Right forelimb (tissue), 1 donor: ENCODE measurements at regions not wholly inside any gene's neighbourhood (a gene's known extent, or its start where the extent isn't known, plus 50 kb on each side); places are given as distances from the start of the nearest gene placed in this dataset.
"Not testable (repeated sequence)": the region's sequence is repeated elsewhere in the genome, so short reads cannot be mapped to it uniquely, and the experiment has no call there.

Source experiments
- DNase-seq: peaks from one replicate; pipeline ENCODE4 v3.0.0-alpha.2; 2018

GRCh38 chr12:68510397-68510796, 100.3 kb upstream of the RAP1B start:
- no peak for DNase-seq

DNA sequence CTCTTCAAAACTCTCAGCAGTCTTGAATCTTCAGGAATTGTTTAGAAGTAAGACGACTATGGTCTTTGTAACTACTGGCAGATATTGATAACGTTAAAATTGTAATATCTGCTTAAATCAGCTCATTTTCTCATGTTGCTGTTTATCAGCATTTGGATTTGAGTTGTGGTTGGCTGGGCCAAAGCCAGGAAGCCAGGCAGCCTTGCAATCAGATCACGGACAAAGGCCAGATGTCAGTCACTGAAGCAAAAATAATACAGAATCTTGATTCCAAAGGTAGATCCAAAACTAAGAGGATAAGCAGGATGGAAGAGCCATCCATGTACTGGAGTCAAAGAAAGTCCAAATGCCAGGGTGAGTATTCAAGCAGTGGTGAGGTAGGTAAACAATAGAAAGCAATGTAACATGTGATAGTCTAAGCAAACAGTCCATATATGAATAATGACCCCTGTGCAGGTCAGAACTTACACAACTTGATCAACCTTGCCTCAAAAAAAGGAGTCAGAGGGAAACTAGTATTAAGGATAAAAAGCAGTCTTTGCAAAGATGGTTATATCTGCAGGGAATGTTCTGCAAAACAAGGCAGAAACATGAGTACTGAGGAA, 95.8 kb upstream of the RAP1B start:
- no peak for DNase-seq

- DNase-seq = no peak
These were observed 94.9 kb upstream of the RAP1B start for GRCh38 chr12:68515793-68516192.

DNA sequence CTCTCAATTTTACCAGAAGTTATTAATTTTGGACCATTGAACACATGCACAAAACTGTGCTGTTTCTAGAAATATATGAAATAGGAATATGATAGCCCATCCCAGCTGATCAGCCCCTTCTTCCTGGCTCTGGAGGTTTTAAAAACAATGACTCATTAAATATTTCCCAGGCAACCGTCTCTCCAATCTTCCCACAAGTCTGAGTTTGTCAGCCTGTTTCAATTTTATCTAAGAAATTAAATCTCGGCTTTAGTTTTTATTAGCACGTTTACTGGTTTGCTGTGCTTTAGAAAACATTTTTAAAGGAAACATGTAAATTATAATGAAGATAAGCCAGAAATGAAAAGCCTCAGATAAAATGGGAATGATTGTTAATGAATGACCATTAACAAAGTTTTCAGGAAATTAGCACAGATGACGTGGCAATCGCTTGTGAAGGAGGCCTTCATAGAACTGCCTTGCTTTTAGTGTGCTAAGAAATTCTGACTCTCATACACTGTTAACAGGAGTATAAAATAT, 89.3 kb upstream of the RAP1B start:
- DNase-seq = no peak

- no peak for DNase-seq
These were observed 88.7 kb upstream of the RAP1B start for GRCh38 chr12:68521848-68522502.

DNA sequence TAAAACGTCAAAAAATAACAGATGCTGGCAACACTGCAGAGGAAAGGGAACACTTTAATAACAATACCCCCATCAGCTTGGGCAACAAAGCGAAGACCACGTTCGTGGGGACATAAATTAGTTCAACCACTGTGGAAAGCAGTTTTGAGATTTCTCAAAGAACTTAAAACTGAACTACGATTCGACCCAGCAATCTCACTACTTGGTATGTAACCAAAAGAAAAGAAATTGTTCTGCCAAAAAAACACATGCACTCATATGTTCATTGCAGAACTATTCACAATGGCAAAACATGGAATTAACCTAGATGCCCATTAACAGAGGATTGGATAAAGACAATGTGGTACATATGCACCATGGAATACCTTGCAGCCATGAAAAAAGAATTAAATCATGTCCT, 81.2 kb upstream of the RAP1B start:
- no peak for DNase-seq

DNA sequence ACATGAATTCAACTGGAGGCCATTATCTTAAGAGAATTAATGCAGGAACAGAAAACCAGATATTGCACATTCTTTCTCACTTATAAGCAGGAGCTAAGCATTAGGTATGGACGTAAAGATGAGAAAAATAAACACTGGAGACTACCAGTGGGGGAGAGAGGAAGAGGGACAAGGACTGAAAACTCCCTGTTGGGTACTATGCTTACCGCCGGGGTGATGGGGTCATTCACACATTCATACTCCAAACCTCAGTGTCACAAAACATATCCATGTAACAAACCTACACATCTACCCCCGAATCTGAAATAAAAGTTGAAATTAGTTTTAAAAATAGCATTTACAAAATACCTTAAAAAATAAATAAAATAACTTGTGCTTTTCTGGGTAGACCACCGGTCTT, 80.8 kb upstream of the RAP1B start:
- DNase-seq = no peak

DNA sequence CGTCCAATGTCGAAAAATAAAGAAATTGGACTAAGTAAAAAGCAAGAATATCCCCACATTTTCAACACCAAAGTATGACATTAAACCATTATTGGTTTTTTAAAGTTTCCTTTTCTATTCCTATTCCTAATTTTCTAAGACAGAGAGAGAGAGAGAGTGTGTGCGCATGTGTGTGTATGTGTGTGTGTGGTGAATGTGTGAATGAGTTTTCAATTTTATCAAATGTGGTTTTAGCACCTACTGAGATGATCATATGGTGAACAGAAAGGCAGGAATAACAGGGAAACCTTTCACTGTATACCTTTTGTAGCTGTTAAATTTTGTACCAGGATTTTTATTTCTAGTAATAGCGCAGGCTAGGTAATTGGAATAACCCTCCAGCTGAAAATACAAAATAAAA, 80.4 kb upstream of the RAP1B start:
- no peak for DNase-seq

DNA sequence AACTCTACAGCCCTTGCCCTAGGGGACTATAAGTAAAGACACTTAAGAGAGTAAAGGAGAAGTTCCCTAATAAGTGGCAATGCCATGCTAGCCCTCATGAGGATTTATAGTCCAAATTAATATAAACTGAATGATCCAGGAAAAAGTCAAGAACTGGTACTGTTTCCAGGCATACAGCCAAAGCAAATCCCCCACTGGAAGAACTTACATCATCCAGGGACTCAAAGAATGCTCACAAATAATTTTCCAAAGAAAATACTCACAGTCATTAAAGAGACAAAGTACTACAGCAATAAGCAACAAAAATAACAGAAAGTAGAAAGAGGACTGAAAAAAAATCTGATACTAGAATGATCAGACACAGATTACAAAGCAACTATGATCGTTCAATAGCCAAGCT, 79.7 kb upstream of the RAP1B start:
- DNase-seq = no peak

DNA sequence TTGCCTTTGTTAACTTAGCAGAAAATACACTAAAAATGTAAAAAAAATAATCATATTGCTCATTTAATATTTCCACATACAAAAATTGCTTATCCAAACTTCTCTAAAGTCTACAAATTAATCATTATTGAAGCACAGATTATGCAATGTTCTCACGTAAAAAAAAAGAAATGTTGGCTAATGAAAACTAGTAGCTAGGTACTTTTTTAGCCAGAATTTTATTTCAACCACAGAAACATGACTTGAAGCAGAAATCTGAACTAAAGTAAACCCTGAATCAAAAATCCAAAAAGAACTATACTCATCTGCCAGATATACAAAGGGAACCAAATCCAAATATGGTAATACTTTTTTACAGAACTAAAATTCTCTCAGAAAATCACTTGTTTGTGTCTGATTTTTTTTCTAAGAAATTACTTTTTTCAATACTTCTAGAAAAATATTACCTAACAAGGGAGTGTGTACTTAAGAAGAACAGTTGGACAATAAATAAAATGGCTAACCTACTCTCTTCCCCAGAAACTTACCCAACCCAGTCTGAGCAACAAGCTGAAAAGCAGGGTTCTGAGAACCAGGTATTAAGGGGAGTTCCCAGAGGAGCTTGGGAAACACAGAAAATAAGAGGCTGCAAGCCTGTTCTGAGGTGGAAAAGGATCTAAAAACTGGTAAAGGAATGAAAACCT, 78.4 kb upstream of the RAP1B start:
- DNase-seq = no peak

DNA sequence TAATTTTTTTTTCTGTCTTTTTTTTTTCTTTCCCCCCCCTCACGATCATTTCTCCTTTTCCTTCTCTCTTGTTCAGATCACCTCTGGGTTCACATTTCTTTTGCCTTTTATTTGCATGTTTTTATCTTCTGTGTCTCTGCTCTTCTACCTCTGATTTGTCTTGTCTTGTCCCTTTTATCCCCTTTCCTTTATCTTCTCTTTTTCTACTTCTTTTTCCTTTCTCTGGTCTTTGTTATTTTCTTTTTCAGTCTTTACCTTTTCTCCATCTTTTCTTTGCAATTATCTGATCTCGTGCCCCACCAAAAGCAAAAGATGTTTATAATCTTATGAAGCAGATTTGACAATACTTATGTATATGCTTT, 77.8 kb upstream of the RAP1B start:
- DNase-seq = no peak

GRCh38 chr12:68534108-68534507, 76.6 kb upstream of the RAP1B start:
- DNase-seq = no peak

DNA sequence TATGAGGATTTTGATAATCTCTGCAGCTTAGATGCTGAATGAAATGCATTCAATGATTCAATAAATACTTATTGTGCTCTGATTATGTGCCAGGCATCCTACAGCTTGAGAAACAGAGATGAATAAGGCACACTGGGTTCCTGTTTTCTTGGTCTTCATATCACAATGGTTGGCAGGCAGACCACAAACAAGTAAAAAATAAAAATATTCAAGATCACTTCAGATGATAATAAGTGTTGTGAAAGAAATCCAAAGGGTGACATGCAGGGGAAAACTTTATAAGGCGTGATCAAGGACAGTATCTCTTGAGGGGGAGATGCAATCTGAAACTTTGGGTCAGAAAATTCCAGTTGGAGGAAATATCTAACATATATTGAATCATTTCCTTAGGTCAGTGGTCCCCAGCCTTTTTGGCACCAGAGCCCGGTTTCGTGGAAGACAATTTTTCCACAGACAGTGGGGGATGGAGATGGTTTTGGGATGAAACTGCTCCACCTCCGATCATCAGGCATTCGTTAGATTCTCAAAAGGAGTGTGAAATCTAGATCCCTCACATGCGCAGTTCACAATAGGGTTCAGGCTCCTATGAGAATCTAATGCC, 73.7 kb upstream of the RAP1B start:
- DNase-seq = no peak

GRCh38 chr12:68537571-68537970, 73.1 kb upstream of the RAP1B start:
- DNase-seq = no peak

DNA sequence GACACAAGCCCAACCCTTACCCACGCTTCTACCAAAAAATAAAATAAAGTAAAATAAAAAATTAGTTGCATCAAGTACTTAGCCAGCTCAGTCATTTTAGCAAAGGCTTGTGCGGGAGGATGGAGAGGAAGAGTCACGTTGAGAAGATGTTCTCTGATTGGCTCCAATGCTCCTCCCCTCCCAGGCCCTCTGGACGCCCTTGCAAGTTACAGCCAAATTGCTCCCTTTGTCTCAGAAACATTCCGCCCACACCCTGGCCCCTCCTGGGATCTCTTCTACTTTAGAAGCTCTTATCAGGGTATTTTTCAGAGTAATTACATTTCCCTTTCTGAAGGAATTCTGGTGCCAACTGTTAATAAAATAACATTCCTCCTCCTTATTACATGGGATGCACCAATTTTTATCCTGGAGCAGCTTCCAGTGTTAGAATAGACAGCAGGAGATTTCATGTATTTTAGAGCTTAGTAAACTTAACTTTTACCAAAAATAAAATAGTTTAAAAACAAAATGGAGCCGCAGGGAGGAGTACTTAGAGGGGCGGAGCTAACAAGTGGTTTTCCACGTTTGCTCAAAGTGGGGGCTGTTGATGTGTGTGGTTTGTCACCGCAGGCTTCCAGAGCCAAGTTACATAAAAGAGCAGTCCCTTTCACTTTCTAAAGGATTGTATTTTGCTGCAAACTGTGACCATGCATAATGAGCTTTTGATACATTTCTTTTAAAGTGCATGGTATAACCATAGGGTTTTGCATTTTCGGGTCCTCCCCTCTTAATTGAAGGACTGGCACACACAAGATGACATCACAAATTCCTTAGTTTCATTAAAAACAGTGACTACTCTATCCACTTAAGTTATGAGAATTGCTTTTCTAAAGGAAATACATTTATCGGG, 71.7 kb upstream of the RAP1B start:
- DNase-seq = peak; percentile 57

- DNase-seq = no peak
These were observed 71.1 kb upstream of the RAP1B start for GRCh38 chr12:68539615-68539952.

- not testable (repeated sequence) for DNase-seq
These were observed 69.9 kb upstream of the RAP1B start for GRCh38 chr12:68540768-68541167.

- DNase-seq = not testable (repeated sequence)
These were observed 63.4 kb upstream of the RAP1B start for GRCh38 chr12:68547318-68547717.

GRCh38 chr12:68552605-68553195, 58.0 kb upstream of the RAP1B start:
- not testable (repeated sequence) for DNase-seq

DNA sequence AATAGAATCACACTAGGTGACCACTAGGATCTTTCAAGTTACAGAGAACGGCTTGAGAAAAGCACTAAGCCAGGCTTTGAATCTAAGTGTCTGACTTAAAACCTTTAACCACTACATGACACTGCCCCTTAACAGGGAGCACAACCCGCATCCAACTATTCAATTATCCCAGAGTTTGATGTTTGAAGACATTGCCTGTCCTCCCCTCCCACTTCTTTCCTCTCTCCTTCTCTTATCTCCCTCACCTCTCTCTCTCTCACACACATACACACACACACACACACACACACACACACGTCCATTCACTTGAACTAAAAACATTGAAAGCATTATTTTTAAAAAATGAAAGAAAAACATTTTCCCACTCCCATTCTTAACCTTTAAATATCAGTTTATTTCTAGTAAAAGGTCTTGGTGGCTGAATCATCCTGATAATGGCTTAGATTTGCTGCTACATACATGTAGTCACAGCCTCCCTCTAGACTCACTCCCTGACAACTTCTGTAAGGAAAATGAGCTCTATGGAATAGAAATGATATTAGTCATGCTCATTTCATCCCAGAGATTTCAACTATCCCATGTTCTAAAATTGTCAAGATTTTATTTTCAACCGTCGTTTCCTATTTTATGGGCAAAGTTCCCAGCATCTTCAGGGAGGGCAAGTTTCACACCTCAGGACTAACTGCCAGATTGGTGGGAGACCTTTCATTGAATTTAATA, 53.5 kb upstream of the RAP1B start:
- DNase-seq = no peak

- DNase-seq = no peak
These were observed 51.5 kb upstream of the RAP1B start for GRCh38 chr12:68559246-68559645.
